Fibroblast of skin of back (primary cell): ENCODE measurements at regions not wholly inside any gene's neighbourhood (a gene's known extent, or its start where the extent isn't known, plus 50 kb on each side); places are given as distances from the start of the nearest gene placed in this dataset.
"Not testable (repeated sequence)": the region's sequence is repeated elsewhere in the genome, so short reads cannot be mapped to it uniquely, and the experiment has no call there.

Source experiments
- DNase-seq: peaks from one replicate; pipeline ENCODE4 v3.0.0-alpha.2; 2013

- no peak for DNase-seq
These were observed 494.9 kb upstream of the RBFOX1 start for GRCh38 chr16:6837722-6838121.

- no peak for DNase-seq
These were observed 495.9 kb upstream of the RBFOX1 start for GRCh38 chr16:6836766-6837165.

- DNase-seq: no peak
These were observed 496.7 kb upstream of the RBFOX1 start for GRCh38 chr16:6835941-6836340.

GRCh38 chr16:6835516-6835915, 497.1 kb upstream of the RBFOX1 start:
- DNase-seq: no peak

DNA sequence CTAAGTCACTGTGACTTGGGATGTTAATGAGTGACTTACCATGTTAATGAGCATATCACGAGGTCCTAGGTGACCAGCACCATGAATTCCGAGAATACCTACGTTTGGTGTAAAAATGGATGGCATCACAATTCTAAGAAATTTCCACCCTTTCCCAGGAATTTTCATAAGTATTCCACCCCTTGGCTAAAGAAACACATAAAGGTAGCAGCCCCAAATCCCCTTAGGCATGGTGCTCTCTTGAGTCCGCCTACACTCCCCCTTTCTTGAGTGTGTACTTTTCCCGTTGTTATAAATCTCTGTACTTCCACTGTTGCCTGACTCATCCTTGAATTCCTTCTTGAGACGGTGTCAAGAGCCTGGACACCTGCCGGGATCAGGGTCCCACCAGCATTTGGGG, 504.0 kb upstream of the RBFOX1 start:
- DNase-seq: no peak

GRCh38 chr16:6827931-6828330, 504.7 kb upstream of the RBFOX1 start:
- DNase-seq: no peak

- no peak for DNase-seq
These were observed 505.4 kb upstream of the RBFOX1 start for GRCh38 chr16:6827267-6827666.

DNA sequence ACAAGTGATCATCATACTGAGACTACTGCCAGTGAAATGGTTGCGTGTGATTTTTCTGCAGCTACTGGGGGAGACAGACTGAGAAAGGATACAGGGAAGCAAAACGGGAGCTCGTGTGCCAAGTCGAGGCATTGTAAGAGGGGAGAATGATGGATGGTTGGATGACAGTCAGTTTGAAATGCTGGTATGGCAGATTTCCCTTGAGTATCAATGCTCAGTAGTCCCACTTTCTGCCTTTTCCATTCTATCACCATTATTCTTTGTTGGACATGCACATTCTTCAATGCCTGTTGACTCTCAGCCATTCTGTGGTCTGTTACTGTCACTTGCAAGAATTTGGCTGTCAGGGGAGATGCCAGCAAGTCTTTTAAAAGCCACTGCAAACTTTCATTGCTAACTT, 510.6 kb upstream of the RBFOX1 start:
- no peak for DNase-seq

GRCh38 chr16:6804461-6804860, 528.2 kb upstream of the RBFOX1 start:
- DNase-seq: no peak

DNA sequence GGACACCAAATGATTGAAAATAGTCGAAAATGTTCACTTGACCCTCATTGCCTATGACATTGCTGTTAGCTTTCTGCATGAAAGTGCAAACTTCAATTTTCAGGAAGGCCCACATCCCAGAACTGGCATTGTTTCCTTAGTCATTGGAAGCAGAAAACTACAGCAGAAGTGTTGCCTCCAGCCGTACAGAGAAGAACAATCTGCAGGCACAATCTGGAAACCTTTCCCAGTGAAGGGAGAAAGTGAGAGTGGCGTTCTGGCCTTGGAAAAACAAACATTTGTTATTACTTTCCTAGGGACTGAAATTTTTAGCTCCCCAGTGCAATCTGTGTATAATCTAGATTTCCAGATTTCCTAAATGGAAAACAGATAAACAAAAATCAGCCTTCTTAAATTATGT, 529.5 kb upstream of the RBFOX1 start:
- no peak for DNase-seq

DNA sequence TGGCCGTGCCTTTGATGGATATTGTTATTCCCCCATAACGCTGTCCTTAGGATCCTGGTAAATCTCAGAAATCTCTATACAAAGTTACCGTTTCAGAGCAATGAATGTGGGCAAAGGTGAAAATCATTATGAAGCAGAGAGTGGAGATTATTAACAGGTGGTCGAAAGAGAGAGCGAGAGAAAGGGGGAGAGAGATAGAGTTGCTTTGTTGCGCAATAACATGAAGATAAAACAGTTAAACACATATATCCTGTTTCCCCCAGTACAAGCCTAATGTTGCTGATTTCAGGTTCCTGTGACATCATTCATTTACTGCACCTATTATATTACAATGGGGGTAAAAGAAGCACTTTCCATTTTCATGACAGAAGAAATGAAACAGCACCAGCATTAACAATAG, 535.4 kb upstream of the RBFOX1 start:
- DNase-seq: no peak

- DNase-seq: no peak
These were observed 555.0 kb upstream of the RBFOX1 start for GRCh38 chr16:6777624-6778023.

DNA sequence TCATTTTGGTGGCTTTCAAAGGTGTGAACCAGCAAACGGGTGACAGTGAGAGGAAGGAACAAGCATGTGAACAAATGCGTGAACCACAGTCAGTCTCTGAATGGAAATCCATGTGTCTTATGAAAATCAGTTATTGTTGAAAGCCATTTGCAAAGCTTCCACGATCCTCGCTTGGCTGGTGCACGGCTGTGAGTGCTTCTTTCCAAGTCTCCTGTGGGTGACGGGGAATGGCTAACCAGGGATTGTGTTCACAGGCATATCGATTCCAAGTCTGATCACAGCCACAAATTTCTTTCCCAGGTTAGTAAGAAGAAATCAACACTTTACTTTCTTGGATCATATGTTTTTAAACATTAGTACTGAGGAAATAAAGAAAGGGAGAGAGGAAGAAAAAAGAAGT, 556.9 kb upstream of the RBFOX1 start:
- DNase-seq: no peak

GRCh38 chr16:6771956-6772355, 560.7 kb upstream of the RBFOX1 start:
- no peak for DNase-seq

GRCh38 chr16:6753553-6753952, 579.1 kb upstream of the RBFOX1 start:
- no peak for DNase-seq

DNA sequence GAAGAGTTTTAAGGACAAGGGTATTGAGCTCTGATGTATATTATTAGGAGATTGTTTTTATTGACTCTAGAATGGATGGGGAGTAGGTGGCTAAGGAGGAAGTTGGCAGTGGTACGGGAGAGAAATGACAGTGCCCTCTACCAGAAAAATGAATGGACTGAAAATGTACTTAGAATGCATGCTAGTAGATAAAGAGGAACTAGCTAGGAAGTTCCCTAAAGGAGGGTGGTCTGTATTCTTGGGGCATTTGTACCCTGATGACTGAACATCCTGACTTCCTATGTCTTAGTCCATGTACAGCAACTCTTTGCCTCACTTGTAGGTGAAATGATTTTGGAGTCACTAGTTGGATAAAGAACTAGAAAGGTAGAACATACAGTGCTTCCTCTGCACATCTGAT, 581.5 kb upstream of the RBFOX1 start:
- no peak for DNase-seq

GRCh38 chr16:6749698-6750097, 582.9 kb upstream of the RBFOX1 start:
- DNase-seq: no peak

GRCh38 chr16:6736302-6736701, 596.3 kb upstream of the RBFOX1 start:
- not testable (repeated sequence) for DNase-seq

- no peak for DNase-seq
These were observed 597.0 kb upstream of the RBFOX1 start for GRCh38 chr16:6735631-6736030.

DNA sequence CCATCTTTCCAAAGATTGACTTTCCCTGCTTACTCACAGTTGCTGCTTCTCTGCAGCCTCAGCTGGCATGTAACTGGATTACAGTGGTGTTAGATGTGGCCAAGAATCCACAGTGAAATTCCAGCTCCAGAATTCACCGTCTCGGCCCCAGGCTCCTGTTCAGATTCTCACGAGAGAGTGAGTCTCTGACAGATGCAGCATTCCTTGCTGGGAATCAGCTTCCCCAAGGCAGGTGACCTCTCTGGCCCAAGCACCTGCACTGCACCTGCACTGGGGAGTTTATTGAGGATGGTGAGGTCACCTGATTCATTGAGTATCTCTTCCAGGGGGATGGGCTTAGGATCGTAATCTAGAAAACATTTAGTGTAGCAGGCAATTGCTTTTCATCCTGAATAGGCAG, 600.5 kb upstream of the RBFOX1 start:
- DNase-seq: no peak

DNA sequence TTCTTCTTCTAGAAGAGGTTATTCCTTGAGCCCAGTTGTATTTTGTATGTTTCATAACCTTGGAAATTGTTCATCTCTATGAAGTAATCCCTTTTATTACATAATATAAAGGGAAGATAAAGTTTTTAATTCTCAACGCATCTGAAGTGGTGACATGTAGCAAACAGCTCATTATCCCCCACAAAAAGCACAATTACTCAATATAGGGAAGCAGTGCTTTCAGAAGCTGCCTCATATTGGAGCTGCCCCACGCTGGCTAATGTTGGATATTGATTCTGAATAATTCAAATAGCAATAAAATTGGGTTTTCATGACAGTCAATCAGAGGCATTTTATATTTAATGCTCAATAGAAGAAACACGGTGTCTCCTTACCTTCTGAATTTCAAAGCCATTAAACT, 604.3 kb upstream of the RBFOX1 start:
- no peak for DNase-seq

DNA sequence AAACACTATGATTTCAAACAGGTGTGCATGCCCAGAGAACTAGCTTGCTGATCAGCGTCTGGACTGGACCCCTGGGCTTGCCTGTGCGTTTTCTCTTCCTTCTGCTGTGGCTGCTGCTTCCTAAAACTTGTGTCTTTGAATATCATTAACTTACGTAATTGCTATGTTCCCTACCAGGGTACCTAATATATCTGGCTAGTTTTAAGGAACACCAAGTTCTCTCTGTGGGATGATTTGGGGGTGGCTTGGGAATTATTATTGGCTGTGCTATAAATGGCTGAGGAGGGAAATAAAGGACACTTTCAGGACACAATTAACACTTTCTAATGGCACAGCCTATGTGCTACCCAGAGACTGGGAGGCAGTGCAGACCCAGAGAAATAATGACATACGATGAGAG, 606.0 kb upstream of the RBFOX1 start:
- DNase-seq: no peak

GRCh38 chr16:6725634-6726331, 606.9 kb upstream of the RBFOX1 start:
- DNase-seq: no peak

DNA sequence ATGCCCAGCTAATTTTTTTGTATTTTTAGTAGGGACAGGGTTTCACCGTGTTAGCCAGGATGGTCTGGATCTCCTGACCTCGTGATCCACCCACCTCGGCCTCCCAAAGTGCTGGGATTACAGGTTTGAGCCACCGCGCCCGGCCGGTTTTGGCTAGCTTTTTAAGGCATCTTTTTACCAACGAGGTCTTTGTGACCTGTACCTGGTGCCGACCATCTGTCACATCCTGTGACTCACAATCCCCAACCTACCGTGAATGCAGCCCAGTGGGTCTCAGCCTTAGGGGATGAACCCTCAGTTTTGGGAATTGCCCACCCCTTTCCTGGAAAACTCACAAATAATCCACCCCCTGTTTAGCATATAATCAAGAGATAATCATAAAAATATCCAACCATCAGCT, 607.4 kb upstream of the RBFOX1 start:
- DNase-seq: not testable (repeated sequence)

- DNase-seq: no peak
These were observed 609.9 kb upstream of the RBFOX1 start for GRCh38 chr16:6722786-6723185.
